ENCODE measurements at regions not wholly inside any gene's neighbourhood (a gene's known extent, or its start where the extent isn't known, plus 50 kb on each side); places are given as distances from the start of the nearest gene placed in this dataset.

DNA sequence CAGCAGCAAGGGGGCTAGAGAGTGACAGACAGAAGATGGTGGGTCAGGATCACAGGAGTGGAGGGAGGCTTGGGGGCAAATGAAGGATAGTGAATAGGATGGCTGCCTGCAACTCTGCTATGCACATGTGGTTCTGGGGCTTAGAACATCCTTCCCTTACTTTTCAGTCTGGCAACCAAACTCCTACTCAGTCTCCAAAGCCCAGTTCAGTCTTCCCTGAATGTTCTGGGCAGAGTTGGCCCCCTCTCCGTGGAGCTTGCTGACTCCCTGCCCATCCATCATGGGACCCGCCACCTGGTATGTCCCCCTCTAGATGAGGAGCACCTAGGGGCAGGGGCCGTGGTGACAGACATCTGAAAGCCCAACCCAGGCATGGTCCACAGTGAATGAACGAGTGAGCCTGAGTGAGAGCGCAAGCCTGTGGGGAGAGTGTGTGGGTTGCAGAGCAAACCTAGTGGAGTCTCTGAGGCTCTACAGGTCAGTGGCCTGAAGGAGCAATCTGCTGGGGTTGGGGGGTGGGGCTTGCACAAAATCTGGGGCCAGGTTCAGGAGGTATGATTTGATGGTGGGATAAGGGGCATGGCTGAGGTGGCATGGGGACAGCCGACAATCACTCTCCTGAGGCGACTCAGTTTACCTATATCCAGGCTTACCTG is 180.6 kb downstream of the FGF18 start:
- H2BK120ac ChIP-seq (ENCODE audit: low read depth, low read length): no peak overlapping the region
- H2BK15ac ChIP-seq (replicated peaks; ENCODE audit: low read depth): no peak overlapping the region
- no peaks in the 10 kb centered on the region for H3K4me1 ChIP-seq (ENCODE audit: control insufficient read depth, low read depth, low read length)
- no peak overlapping the region for H3K23ac ChIP-seq (ENCODE audit: low read length)
- no CpG with 5 or more reads among the region's 7 CpGs for WGBS (ENCODE audit: extremely low coverage, insufficient coverage, low lambda C conversion rate)
- no peaks in the 10 kb centered on the region for H3K36me3 ChIP-seq (ENCODE audit: control insufficient read depth, insufficient read depth, low read length)
- no peaks in the 10 kb centered on the region for H3K79me2 ChIP-seq (ENCODE audit: control insufficient read depth, insufficient read depth, low read length)
- no peak overlapping the region for H4K5ac ChIP-seq (ENCODE audit: low read length)
- no peak overlapping the region for H2AK5ac ChIP-seq (ENCODE audit: low read length)
- H3K9ac ChIP-seq (ENCODE audit: low read length): no peak overlapping the region
- DNase-seq: no peak
- no peak overlapping the region for H3K18ac ChIP-seq (ENCODE audit: low read length)
- no peak overlapping the region for H3K56ac ChIP-seq (ENCODE audit: low read length)
- H4K8ac ChIP-seq (ENCODE audit: low read depth, low read length): no peak overlapping the region
- no peak overlapping the region for H3K27ac ChIP-seq (ENCODE audit: low read depth, low read length)
- no peaks in the 10 kb centered on the region for H3K27me3 ChIP-seq (ENCODE audit: insufficient read depth, low read length, poor library complexity)
- no peak overlapping the region for H3K4me2 ChIP-seq (ENCODE audit: low read length)
- no peak overlapping the region for H3K4ac ChIP-seq (ENCODE audit: low read depth, low read length)
- no peak overlapping the region for H3K4me3 ChIP-seq (ENCODE audit: low read length)
- H3K79me1 ChIP-seq (ENCODE audit: low read length): no peaks in the 10 kb centered on the region
- no peak overlapping the region for H2BK5ac ChIP-seq (ENCODE audit: low read length)

DNA sequence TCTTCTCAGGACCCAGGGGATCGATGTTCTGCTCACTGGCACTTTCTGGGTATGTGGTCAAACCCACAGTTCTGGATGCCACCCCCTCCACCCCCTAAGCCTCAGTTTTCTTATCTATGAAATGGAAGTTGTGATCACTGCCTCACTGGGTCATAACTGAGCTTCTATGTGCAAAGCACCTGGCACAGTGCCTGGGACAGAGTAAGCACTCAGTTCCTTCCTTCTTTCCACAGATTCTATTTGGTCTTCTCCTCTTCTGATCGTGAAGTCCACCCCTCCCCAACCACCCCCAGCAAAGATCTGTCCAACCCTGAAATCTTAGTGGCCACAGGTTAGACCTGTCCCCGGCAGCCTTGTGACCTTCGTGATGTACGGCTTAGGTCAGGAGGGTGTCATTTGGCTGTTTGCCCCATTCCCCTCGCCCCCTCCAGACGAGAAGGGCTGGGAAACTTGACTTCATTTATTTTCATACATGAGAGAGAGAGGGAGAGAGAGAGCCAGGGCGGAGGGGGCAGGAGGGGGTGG is 181.4 kb downstream of the FGF18 start:
- no peak overlapping the region for H3K4me2 ChIP-seq (ENCODE audit: low read length)
- H3K23ac ChIP-seq (ENCODE audit: low read length): no peak overlapping the region
- H4K8ac ChIP-seq (ENCODE audit: low read depth, low read length): no peak overlapping the region
- H3K4ac ChIP-seq (ENCODE audit: low read depth, low read length): no peak overlapping the region
- no peak for DNase-seq
- no peak overlapping the region for H2BK15ac ChIP-seq (replicated peaks; ENCODE audit: low read depth)
- no peak overlapping the region for H3K4me3 ChIP-seq (ENCODE audit: low read length)
- H2BK120ac ChIP-seq (ENCODE audit: low read depth, low read length): no peak overlapping the region
- H4K5ac ChIP-seq (ENCODE audit: low read length): no peak overlapping the region
- H3K27me3 ChIP-seq (ENCODE audit: insufficient read depth, low read length, poor library complexity): no peaks in the 10 kb centered on the region
- H3K79me1 ChIP-seq (ENCODE audit: low read length): no peaks in the 10 kb centered on the region
- H3K56ac ChIP-seq (ENCODE audit: low read length): no peak overlapping the region
- no peak overlapping the region for H3K18ac ChIP-seq (ENCODE audit: low read length)
- H2AK5ac ChIP-seq (ENCODE audit: low read length): no peak overlapping the region
- H3K79me2 ChIP-seq (ENCODE audit: control insufficient read depth, insufficient read depth, low read length): no peaks in the 10 kb centered on the region
- no peak overlapping the region for H2BK5ac ChIP-seq (ENCODE audit: low read length)
- no peaks in the 10 kb centered on the region for H3K36me3 ChIP-seq (ENCODE audit: control insufficient read depth, insufficient read depth, low read length)
- no peak overlapping the region for H3K27ac ChIP-seq (ENCODE audit: low read depth, low read length)
- no peaks in the 10 kb centered on the region for H3K4me1 ChIP-seq (ENCODE audit: control insufficient read depth, low read depth, low read length)
- no CpG with 5 or more reads among the region's 8 CpGs for WGBS (ENCODE audit: extremely low coverage, insufficient coverage, low lambda C conversion rate)
- no peak overlapping the region for H3K9ac ChIP-seq (ENCODE audit: low read length)

DNA sequence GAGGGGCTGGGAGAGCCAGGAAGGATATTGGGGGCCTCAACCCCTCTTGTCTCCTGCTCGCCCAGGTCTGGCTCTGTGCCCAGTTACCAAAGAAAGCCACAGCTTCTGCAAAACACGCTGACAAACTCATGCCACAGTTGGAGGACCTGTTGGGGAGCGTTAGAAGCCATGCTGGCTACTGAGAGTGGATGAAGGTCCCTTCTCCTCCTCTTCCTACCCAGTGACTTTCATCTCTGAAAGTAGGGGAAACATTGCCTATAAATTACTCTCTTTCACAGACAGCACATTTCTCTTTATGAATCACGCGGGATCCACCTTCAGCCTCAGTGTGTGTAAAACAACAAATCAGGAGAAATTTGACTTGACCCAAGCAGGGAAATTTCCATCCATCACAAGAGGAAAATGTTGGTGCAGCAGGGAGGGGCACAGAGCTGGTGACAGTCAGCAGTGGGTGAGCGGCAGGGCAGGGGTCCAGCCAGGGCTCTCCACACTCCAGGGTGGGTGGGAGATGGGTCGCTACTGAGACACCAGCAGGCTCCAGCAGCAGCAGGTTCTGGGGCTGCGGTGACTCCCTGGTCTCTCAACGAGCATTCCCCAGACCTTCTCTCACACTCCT is 181.9 kb downstream of the FGF18 start:
- Histone ChIP-seq H3K9ac (ENCODE audit: low read length) (no peak overlapping the region), H2BK15ac (replicated peaks; ENCODE audit: low read depth) (no peak overlapping the region), H3K79me2 (ENCODE audit: control insufficient read depth, insufficient read depth, low read length) (no peaks in the 10 kb centered on the region), H2BK5ac (ENCODE audit: low read length) (no peak overlapping the region), H3K27ac (ENCODE audit: low read depth, low read length) (no peak overlapping the region), H3K23ac (ENCODE audit: low read length) (no peak overlapping the region), H3K18ac (ENCODE audit: low read length) (no peak overlapping the region), H3K56ac (ENCODE audit: low read length) (no peak overlapping the region), H3K4me2 (ENCODE audit: low read length) (no peak overlapping the region), H2AK5ac (ENCODE audit: low read length) (no peak overlapping the region), H4K5ac (ENCODE audit: low read length) (no peak overlapping the region), H2BK120ac (ENCODE audit: low read depth, low read length) (no peak overlapping the region), H4K8ac (ENCODE audit: low read depth, low read length) (no peak overlapping the region), H3K4me3 (ENCODE audit: low read length) (no peak overlapping the region), H3K27me3 (ENCODE audit: insufficient read depth, low read length, poor library complexity) (no peaks in the 10 kb centered on the region), H3K79me1 (ENCODE audit: low read length) (no peaks in the 10 kb centered on the region), H3K4me1 (ENCODE audit: control insufficient read depth, low read depth, low read length) (no peaks in the 10 kb centered on the region), H3K36me3 (ENCODE audit: control insufficient read depth, insufficient read depth, low read length) (no peaks in the 10 kb centered on the region), H3K4ac (ENCODE audit: low read depth, low read length) (no peak overlapping the region)
- no peak for DNase-seq
- no CpG with 5 or more reads among the region's 9 CpGs for WGBS (ENCODE audit: extremely low coverage, insufficient coverage, low lambda C conversion rate)

DNA sequence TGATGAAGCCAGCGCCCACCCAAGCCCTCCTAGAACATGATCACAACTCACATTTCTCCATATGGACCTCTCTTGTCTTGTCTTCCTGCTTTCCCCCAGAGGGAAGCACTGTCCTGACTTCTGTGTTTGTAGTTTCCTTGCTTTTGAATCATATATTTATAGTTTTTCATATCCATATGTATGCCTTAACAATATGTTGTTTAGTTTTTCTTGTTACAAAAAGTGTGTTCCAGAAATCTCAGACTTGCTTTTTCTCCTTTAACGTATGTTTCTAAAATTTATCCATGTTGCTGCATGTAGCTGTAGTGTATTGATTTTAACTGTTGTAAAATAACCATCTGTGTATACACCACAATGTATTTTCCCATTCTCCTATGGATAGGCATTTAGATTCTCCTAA is 182.0 kb upstream of the SMIM23 start:
- H3K4me1 ChIP-seq (ENCODE audit: control insufficient read depth, low read depth, low read length): no peaks in the 10 kb centered on the region

DNA sequence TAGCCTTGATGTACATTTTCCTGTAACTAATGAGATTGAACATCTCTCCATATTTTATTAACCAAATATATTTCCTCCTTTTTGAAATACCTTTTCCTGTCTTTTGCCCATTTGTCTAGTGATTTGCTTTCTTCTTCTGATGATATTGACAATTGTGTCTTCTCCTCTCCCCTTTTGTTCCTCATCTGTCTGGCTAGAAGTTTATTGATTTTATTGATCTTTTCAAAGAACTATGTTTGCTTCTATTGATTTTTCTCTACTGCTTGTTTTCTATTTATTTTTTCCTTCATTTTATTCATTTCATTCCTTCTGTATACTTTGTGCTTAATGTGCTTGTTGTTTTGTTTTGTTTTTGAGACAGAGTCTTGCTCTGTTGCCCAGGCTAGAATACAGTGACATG is 181.4 kb upstream of the SMIM23 start:
- no peak overlapping the region for H2BK120ac ChIP-seq (ENCODE audit: low read depth, low read length)
- H3K4ac ChIP-seq (ENCODE audit: low read depth, low read length): no peak overlapping the region
- no peak overlapping the region for H4K5ac ChIP-seq (ENCODE audit: low read length)
- no peak overlapping the region for H2BK15ac ChIP-seq (replicated peaks; ENCODE audit: low read depth)
- H3K56ac ChIP-seq (ENCODE audit: low read length): no peak overlapping the region
- H3K27ac ChIP-seq (ENCODE audit: low read depth, low read length): no peak overlapping the region
- H3K79me1 ChIP-seq (ENCODE audit: low read length): no peaks in the 10 kb centered on the region
- H3K4me2 ChIP-seq (ENCODE audit: low read length): no peak overlapping the region
- H2AK5ac ChIP-seq (ENCODE audit: low read length): no peak overlapping the region
- no peaks in the 10 kb centered on the region for H3K4me1 ChIP-seq (ENCODE audit: control insufficient read depth, low read depth, low read length)
- H2BK5ac ChIP-seq (ENCODE audit: low read length): no peak overlapping the region
- no peak overlapping the region for H3K9ac ChIP-seq (ENCODE audit: low read length)
- H3K23ac ChIP-seq (ENCODE audit: low read length): no peak overlapping the region
- H3K18ac ChIP-seq (ENCODE audit: low read length): no peak overlapping the region
- no peaks in the 10 kb centered on the region for H3K79me2 ChIP-seq (ENCODE audit: control insufficient read depth, insufficient read depth, low read length)
- H3K4me3 ChIP-seq (ENCODE audit: low read length): no peak overlapping the region
- no peak overlapping the region for H4K8ac ChIP-seq (ENCODE audit: low read depth, low read length)
- DNase-seq: no peak
- no peaks in the 10 kb centered on the region for H3K36me3 ChIP-seq (ENCODE audit: control insufficient read depth, insufficient read depth, low read length)
- H3K27me3 ChIP-seq (ENCODE audit: insufficient read depth, low read length, poor library complexity): no peaks in the 10 kb centered on the region

More for the DNA sequence above, 182.0 kb upstream of the SMIM23 start:
- no CpG with 5 or more reads among the region's 2 CpGs for WGBS (ENCODE audit: extremely low coverage, insufficient coverage, low lambda C conversion rate)
- no peak overlapping the region for H4K5ac ChIP-seq (ENCODE audit: low read length)
- H3K27me3 ChIP-seq (ENCODE audit: insufficient read depth, low read length, poor library complexity): no peaks in the 10 kb centered on the region
- H3K4ac ChIP-seq (ENCODE audit: low read depth, low read length): no peak overlapping the region
- no peak overlapping the region for H3K23ac ChIP-seq (ENCODE audit: low read length)
- no peaks in the 10 kb centered on the region for H3K79me2 ChIP-seq (ENCODE audit: control insufficient read depth, insufficient read depth, low read length)
- H3K18ac ChIP-seq (ENCODE audit: low read length): no peak overlapping the region
- no peak for DNase-seq
- no peak overlapping the region for H3K4me3 ChIP-seq (ENCODE audit: low read length)
- no peak overlapping the region for H2BK15ac ChIP-seq (replicated peaks; ENCODE audit: low read depth)
- no peak overlapping the region for H3K9ac ChIP-seq (ENCODE audit: low read length)
- H4K8ac ChIP-seq (ENCODE audit: low read depth, low read length): no peak overlapping the region
- no peaks in the 10 kb centered on the region for H3K36me3 ChIP-seq (ENCODE audit: control insufficient read depth, insufficient read depth, low read length)
- H3K4me2 ChIP-seq (ENCODE audit: low read length): no peak overlapping the region
- no peak overlapping the region for H2BK5ac ChIP-seq (ENCODE audit: low read length)
- no peak overlapping the region for H3K56ac ChIP-seq (ENCODE audit: low read length)
- no peak overlapping the region for H2BK120ac ChIP-seq (ENCODE audit: low read depth, low read length)
- H3K79me1 ChIP-seq (ENCODE audit: low read length): no peaks in the 10 kb centered on the region
- no peak overlapping the region for H3K27ac ChIP-seq (ENCODE audit: low read depth, low read length)
- no peak overlapping the region for H2AK5ac ChIP-seq (ENCODE audit: low read length)

Measured in mesendoderm (in vitro differentiated cells).